Heart left ventricle (tissue), 13 donors: ENCODE measurements at regions not wholly inside any gene's neighbourhood (a gene's known extent, or its start where the extent isn't known, plus 50 kb on each side); places are given as distances from the start of the nearest gene placed in this dataset.

Experiments used
- POLR2A ChIP-seq, 2 donors: fragments of 450-650 bp; IDR thresholded peaks; one replicate each; pipeline ENCODE4 v1.6.1; 2017; ENCODE audit warnings: antibody characterized with exemption in 2 of 2, mild to moderate bottlenecking in 2 of 2, moderate library complexity in 2 of 2
- TF ChIP-seq, protein P1 (sequence below), 12 donors: fragments of 200-600 bp; sonication (generic) in 4 of 12; IDR thresholded peaks; one replicate each; pipeline versions ENCODE4 v1.5.0 to v1.8.0; 2018 to 2022; ENCODE audit warnings: antibody characterized with exemption in 12 of 12, mild to moderate bottlenecking in 5 of 12
- donor health status: ischemic (EF 13 %, LVEDD 7.1; RV severe dilation, severe dysfunction).
- donor health status: DM: no; HTN: yes; CAD: no.
- donor health status: DM: no; HTN: no; CAD: no.
- donor health status: ischemic (EF 25% LVEDD 6.9; RV normal size, moderate dysfunction).
- donor health status: ischemic (EF 25% LVEDD 5.7; RV mildly dilated, moderate dysfunction).
- donor health status: ischemic (EF 35%, LVEDD 5.7; RV mildly dilated, moderate dysfunction).
- donor health status: nonischemic (EF 11% LVEDD 7.7; RV severe dilation, severe dysfunction).
- donor health status: DM: yes; HTN: yes; CAD: no.
- donor health status: PGD.
- donor health status: ischemic (EF 29% LVEDD 5.4; RV normal size, mild dysfunction).
- donor health status: nonischemic (EF 23%, LVEDD 6.1; RV moderate dilation, normal function).

DNA sequence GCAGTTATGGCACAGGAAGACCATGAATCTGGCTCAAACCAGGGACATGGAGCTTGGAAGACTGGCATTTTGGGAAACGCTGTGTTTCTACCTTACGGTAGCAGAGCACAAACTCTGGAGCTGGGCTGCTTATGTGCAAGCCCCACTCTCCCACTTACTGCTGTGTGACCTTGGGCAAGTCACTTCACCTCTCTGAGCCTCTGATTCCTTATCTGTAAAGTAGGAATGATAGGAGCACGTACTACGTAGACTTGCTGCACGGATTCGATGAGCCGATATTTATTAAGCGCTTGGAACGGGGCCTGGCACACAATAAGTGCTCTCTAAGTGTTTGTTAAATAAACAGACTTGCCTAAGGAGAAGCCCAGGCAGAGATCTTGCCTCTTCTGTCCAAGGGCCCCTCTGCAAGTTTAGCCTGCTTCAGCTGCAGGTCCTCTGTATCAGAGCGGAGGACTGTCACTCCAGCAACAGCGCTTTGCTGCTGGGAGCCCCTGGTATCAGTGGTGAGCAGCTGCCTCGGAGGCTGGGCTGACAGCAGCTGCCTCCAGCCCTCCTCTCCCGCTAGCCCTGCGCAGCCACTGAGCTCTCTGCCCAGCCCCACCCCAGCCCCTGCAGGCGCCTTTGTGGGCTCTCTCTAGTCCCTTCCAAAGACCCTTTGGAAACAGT lies 96.9 kb upstream of the ANO1 start:
- TF ChIP-seq POLR2A (IDR thresholded peaks at IDR 0.05): no peak
- TF ChIP-seq, protein P1, sequence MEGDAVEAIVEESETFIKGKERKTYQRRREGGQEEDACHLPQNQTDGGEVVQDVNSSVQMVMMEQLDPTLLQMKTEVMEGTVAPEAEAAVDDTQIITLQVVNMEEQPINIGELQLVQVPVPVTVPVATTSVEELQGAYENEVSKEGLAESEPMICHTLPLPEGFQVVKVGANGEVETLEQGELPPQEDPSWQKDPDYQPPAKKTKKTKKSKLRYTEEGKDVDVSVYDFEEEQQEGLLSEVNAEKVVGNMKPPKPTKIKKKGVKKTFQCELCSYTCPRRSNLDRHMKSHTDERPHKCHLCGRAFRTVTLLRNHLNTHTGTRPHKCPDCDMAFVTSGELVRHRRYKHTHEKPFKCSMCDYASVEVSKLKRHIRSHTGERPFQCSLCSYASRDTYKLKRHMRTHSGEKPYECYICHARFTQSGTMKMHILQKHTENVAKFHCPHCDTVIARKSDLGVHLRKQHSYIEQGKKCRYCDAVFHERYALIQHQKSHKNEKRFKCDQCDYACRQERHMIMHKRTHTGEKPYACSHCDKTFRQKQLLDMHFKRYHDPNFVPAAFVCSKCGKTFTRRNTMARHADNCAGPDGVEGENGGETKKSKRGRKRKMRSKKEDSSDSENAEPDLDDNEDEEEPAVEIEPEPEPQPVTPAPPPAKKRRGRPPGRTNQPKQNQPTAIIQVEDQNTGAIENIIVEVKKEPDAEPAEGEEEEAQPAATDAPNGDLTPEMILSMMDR (IDR thresholded peaks at IDR 0.05): no peak
